A204.1 (cell line): ENCODE measurements at regions not wholly inside any gene's neighbourhood (a gene's known extent, or its start where the extent isn't known, plus 50 kb on each side); places are given as distances from the start of the nearest gene placed in this dataset.
A peak's percentile ranks its signal among the peaks of the same experiment; 100 is the strongest.
"Not testable (repeated sequence)": the region's sequence is repeated elsewhere in the genome, so short reads cannot be mapped to it uniquely, and the experiment has no call there.

ENCODE experiments used
- FAIRE-seq: peaks from 2 replicates; lab custom pipeline; 2012; peaks lifted over from hg19 to GRCh38; lab: Jason Lieb, UNC

DNA sequence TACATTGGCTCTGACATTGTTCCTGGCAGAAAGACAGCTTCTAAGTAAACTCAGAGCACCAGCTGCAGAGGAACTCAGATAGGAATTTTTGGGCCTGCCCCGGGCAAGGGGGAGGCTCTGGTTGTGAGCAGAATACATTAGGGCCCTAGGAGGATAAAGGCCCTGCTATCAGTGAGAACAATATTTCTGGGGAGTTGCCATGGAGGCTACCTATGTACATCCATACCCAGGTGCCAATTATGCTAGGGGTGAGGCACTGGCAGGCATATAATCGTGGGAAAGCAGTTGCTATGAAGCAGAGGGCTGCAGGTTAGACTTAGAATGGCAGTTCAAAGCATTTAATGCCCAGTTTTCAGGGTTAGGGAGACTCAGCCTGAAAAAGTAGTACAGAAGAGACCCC, 273.5 kb upstream of the EDA2R start:
- FAIRE-seq: no peak

DNA sequence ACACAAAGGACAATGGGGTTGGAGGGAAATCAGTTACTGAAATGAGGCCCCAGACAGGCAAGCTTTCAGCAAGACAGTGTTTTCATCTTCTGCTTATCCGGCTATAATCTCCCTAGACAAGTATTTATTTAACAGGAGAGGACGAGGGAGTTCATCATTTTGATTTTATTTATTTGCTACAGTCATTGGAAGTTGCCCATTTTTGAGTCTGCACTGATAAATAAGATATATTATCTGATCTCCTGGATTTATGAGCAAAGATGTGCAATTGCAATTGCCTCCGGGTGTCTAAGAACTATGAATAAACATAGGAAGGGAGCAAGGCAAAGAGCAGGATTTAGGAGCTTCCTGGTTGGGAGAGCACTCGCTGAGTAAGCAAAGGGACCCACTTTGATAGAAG, 263.2 kb upstream of the EDA2R start:
- no peak for FAIRE-seq

- no peak for FAIRE-seq
Measured at GRCh38 chrX:66900886-66901285, 262.0 kb upstream of the EDA2R start.

GRCh38 chrX:66892004-66892403, 253.1 kb upstream of the EDA2R start:
- no peak for FAIRE-seq

- FAIRE-seq: no peak
Measured at GRCh38 chrX:66889418-66889817, 250.5 kb upstream of the EDA2R start.

DNA sequence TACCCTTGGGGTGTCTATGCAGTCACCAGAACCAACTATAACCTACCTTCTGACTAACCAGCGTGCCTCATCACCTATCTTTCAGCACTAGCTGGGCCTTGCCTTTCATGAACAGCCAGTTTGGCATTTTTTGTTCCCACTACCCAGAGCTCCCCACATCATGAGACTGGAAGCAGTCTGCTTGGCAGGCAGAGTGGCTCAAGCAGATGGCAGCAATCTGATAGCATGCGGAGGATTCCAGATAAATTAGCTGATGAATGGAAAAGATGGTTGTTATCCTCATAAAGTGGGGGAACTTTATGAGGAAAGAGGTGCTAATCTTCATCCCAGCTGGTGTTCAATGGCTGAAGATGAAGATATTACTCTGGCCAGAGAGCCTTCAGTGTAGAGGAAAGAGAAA, 243.2 kb upstream of the EDA2R start:
- FAIRE-seq: no peak

DNA sequence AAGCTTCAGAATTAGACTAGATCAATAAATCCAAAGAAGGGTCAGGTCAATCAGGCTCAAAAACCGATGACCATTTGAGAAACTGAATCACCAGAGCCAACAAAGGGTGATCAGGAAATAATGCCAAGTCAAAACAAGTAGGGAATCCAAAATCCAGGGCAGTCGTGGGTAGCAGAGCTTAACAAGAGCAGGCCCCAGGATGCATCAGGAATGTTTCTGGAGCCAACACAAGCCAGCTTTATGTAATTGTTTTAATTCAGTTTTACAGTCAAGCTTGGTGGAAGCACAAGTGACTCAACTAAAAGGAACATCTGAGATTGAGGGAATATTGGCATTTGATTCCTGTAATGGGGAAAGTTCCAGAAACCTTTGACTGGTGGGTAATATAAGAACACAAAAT, 237.9 kb upstream of the EDA2R start:
- FAIRE-seq: no peak

DNA sequence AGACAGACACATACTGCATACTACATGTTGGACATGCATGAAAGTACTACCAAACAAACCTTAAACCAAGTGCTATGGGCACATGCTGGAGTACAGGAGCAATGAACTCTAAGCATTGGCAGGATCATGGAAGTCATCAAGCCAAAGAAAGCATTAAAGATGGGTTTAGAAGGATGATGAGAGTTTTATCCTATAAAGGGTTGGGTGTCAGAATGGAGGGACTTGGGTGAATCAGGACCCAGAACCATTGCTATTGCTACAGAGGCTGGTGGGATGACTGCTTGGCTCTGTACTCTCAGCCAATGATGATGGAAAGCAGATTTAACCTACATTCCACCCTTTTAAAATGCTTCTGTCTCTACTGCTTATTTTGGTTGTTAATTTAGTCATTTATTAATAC, 233.9 kb upstream of the EDA2R start:
- no peak for FAIRE-seq

GRCh38 chrX:66863721-66864120, 224.8 kb upstream of the EDA2R start:
- FAIRE-seq: no peak

DNA sequence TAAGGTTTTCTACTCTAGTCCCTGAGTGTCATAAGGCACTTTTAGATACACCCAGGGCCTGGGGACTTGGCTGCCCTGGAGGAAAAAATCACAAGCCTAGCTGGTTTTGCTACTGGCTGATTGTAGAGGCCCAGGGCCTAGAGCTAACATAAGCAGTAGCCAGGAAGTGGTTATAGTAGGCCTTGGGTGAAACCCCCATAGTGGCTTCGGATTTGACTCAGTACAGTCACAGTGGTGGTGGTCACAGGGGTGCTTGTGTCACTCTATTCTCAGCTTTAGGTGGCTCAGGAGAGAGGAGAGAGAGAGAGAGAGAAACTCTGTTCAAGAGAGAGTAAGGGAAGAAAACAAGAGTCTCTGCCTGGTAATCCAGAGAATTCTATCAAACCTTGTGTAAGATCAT, 194.5 kb upstream of the EDA2R start:
- no peak for FAIRE-seq

- no peak for FAIRE-seq
Measured at GRCh38 chrX:66815227-66815626, 176.3 kb upstream of the EDA2R start.

- not testable (repeated sequence) for FAIRE-seq
Measured at GRCh38 chrX:66794514-66794913, 155.6 kb upstream of the EDA2R start.

DNA sequence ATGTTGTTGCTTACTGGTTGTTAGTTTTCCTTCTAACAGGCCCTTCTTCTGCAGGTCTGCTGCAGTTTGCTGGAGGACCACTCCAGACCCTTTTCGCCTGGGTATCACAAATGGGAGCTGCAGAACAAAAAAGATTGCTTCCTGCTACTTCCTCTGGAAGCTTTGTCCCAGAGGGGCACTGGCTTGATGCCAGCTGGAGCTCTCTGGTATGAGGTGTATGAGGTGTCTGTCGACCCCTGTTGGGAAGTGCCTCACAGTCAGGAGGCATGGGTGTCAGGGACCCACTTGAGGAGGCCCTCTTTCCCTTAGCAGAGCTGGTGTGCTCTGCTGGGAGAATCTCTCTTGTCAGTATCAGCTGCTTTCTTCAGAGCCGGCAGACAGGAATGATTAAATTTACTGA, 127.4 kb upstream of the EDA2R start:
- no peak for FAIRE-seq

GRCh38 chrX:66760651-66761050, 121.8 kb upstream of the EDA2R start:
- no peak for FAIRE-seq

DNA sequence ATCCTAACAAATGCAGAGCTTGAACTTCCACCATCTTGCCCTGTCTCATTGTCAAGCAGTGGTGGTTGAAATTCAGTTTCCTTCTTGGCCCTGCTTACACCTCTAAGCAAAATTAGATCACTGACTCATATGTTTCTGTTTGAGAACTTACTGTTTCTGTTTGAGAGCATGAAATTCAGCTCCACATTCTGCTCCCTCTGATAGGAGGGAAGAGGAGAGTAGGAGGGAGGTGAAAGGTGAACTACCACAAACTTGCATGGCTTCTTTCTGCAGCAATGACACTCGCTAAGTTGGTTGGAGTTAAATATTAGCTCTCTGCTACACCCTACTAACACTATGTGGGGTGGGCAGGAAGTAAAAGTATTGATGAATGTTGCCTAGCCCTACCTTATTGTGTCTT, 117.8 kb upstream of the EDA2R start:
- FAIRE-seq: no peak

GRCh38 chrX:66751136-66751782, 112.4 kb upstream of the EDA2R start:
- no peak for FAIRE-seq

DNA sequence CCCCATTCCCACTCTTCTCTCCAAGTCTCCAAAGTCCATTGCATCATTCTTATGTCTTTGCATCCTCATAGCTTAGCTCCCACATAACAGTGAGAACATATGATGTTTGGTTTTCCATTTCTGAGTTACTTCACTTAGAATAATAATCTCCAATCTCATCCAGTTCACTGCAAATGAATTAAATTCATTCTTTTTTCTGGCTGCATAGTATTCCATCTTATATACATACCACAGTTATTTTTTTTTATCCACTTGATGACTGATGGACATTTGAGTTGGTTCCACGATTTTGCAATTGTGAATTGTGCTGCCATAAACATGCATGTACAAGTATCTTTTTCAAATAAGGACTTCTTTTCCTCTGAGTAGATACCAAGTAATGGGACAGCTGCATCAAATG, 105.6 kb upstream of the EDA2R start:
- not testable (repeated sequence) for FAIRE-seq

DNA sequence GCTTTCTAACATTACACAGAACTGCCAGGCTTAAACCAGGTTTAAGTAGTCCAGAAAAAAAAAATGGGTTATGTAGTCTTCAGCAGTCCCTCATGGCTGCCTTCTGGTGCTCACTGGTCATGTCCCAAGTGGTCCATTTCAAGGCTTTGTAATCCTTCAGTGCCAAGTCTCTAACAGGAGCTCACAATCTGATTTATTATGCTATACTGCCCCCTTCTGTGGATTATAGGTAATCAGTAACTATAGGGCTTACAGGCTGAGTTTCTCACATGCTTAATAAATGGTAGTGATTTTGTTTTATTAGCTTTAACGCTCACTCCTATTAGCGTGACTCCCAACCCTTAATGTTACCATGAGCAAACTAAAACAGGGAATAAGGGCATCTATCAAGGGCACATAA, 92.5 kb upstream of the EDA2R start:
- peak; percentile 84 for FAIRE-seq

GRCh38 chrX:66728818-66729271, 90.0 kb upstream of the EDA2R start:
- FAIRE-seq: no peak

DNA sequence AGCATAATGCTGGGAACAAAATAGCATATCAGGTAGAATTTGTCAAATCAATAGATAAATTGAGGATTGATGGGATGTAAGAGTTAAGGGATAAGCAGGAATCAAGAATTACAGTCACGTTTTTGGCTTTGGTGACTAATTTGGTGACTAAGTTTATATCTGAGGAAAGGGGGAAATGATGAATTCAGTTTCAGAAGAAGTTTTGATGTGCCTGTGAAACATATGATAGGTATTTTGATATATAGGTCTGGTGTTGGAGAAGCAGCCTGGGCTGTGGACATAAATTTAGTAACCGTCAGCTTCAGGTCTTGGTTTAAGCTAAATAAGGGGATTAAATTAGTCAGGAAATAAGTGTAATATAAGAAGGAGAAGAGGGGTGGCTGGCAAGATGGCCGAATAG, 79.0 kb upstream of the EDA2R start:
- FAIRE-seq: no peak

- no peak for FAIRE-seq
Measured at GRCh38 chrX:66698273-66699204, 59.7 kb upstream of the EDA2R start.

DNA sequence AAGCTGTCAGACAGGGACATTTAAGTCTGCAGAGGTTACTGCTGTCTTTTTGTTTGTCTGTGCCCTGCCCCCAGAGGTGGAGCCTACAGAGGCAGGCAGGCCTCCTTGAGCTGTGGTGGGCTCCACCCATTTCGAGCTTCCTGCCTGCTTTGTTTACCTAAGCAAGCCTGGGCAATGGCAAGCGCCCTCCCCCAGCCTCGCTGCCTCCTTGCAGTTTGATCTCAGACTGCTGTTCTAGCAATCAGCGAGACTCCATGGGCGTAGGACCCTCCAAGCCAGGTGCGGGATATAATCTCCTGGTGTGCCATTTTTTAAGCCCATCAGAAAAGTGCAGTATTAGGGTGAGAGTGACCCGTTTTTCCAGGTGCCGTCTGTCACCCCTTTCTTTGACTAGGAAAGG, 53.6 kb upstream of the EDA2R start:
- not testable (repeated sequence) for FAIRE-seq
